Upper lobe of left lung (tissue), 6 donors: ENCODE measurements at regions not wholly inside any gene's neighbourhood (a gene's known extent, or its start where the extent isn't known, plus 50 kb on each side); places are given as distances from the start of the nearest gene placed in this dataset.
"Not testable (repeated sequence)": the region's sequence is repeated elsewhere in the genome, so short reads cannot be mapped to it uniquely, and the experiment has no call there.

Experiments used
- ATAC-seq, 2 donors: fragments of 200-7000 bp; cut with Tn5 transposase; one replicate each; pipeline ENCODE4 v1.9.1; 2022; ENCODE audit warnings: mild to moderate bottlenecking in 2 of 2, moderate library complexity in 2 of 2; ENCODE audit not compliant: low FRiP score in 2 of 2
- DNase-seq, 2 donors: peaks; one replicate each; pipeline ENCODE4 v3.0.0-alpha.2; 2019 to 2020
- H3K27ac ChIP-seq, 4 donors: fragments of 200-600 bp; sonication (generic); one replicate each; pipeline ENCODE4 v1.5.1; 2016 to 2019
- H3K27me3 ChIP-seq, 4 donors: fragments of 200-600 bp; sonication (generic); one replicate each; pipeline ENCODE4 v1.5.1; 2017 to 2019
- H3K36me3 ChIP-seq, 4 donors: fragments of 200-600 bp; sonication (generic); one replicate each; pipeline ENCODE4 v1.5.1; 2016 to 2019
- H3K4me1 ChIP-seq, 4 donors: fragments of 200-600 bp; sonication (generic); one replicate each; pipeline ENCODE4 v1.5.1; 2018 to 2019
- H3K4me3 ChIP-seq, 4 donors: fragments of 200-600 bp; sonication (generic); one replicate each; pipeline ENCODE4 v1.5.1; 2017 to 2019; ENCODE audit warnings: mild to moderate bottlenecking in 2 of 4, moderate library complexity in 1 of 4
- H3K9me3 ChIP-seq, 4 donors: fragments of 200-600 bp; sonication (generic); one replicate each; pipeline ENCODE4 v1.5.1; 2018 to 2019
- EP300 ChIP-seq, 4 donors: sonication (generic); formaldehyde crosslinking; IDR thresholded peaks; one replicate each; pipeline ENCODE4 v1.5.1; 2017; ENCODE audit warnings: antibody characterized with exemption in 4 of 4, control low read depth in 2 of 4
- POLR2A ChIP-seq, 4 donors: fragments of 450-650 bp; IDR thresholded peaks; one replicate each; pipeline ENCODE4 v1.5.1; 2016 to 2017; ENCODE audit warnings: antibody characterized with exemption in 4 of 4, mild to moderate bottlenecking in 2 of 4
- POLR2AphosphoS5 ChIP-seq, 2 donors: sonication (generic); formaldehyde crosslinking; IDR thresholded peaks; one replicate each; pipeline ENCODE4 v1.5.1; 2017; ENCODE audit warnings: antibody characterized with exemption in 2 of 2
- WGBS, 2 donors: methylation state at CpG; one replicate each; pipeline ENCODE4 v1.1.5; 2017 to 2018; 5-methylcytosine and 5-hydroxymethylcytosine counted together
- TF ChIP-seq, protein P1 (sequence below), 6 experiments: fragments of 450-650 bp in 4 of 6; fragments of 200-600 bp in 2 of 6; sonication (generic) in 2 of 6; IDR thresholded peaks; one replicate each; pipeline ENCODE4 v1.5.1; 2016 to 2019; ENCODE audit warnings: antibody characterized with exemption in 6 of 6
- donor health status: DM: no; HTN: no; CAD: no; lungs with moderate emphysema.
- donor health status: DM: no; HTN: yes; CAD: no; lungs with severe emphysema.

DNA sequence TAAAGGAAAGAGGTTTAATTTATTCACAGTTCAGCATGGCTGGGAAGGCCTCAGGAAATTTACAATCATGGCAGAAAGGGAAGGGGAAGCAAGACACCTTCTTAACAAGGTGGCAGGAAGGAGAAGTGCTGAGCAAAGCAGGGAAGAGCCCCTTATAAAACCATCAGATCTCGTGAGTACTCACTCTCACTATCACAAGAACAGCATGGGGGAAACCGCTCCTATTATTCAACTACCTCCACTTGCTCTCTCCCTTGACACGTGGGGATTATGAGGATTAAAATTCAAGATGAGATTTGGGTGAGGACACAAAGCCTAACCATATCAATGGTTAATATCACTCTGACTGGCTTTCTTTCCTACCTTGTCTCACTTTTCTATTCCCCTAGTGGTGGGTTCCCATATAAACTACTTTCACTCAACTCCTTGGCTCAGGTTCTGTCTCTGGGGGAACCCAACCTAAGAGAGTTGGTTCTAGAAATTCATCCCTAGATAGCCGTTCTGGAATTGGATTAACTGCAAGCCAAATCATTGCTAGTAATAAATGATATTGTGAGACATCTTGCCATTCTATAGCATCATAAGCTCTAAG is 749.8 kb upstream of the GRAMD2B start:
- H3K4me1 ChIP-seq = no peaks in the 10 kb centered on the region
- no peaks in the 10 kb centered on the region for H3K36me3 ChIP-seq
- no peaks in the 10 kb centered on the region for H3K9me3 ChIP-seq
- WGBS, 2 donors = 83 to 87% methylated on average over 4 of the region's 4 CpGs
- ATAC-seq (no peak), DNase-seq (no peak)
- H3K4me3 ChIP-seq = no peak overlapping the region
- H3K27ac ChIP-seq = no peak overlapping the region
- TF ChIP-seq POLR2A (IDR thresholded peaks at IDR 0.05) (no peak), EP300 (IDR thresholded peaks at IDR 0.05) (no peak), POLR2AphosphoS5 (IDR thresholded peaks at IDR 0.05) (no peak)
- TF ChIP-seq, protein P1, sequence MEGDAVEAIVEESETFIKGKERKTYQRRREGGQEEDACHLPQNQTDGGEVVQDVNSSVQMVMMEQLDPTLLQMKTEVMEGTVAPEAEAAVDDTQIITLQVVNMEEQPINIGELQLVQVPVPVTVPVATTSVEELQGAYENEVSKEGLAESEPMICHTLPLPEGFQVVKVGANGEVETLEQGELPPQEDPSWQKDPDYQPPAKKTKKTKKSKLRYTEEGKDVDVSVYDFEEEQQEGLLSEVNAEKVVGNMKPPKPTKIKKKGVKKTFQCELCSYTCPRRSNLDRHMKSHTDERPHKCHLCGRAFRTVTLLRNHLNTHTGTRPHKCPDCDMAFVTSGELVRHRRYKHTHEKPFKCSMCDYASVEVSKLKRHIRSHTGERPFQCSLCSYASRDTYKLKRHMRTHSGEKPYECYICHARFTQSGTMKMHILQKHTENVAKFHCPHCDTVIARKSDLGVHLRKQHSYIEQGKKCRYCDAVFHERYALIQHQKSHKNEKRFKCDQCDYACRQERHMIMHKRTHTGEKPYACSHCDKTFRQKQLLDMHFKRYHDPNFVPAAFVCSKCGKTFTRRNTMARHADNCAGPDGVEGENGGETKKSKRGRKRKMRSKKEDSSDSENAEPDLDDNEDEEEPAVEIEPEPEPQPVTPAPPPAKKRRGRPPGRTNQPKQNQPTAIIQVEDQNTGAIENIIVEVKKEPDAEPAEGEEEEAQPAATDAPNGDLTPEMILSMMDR (IDR thresholded peaks at IDR 0.05) = no peak
- H3K27me3 ChIP-seq = no peaks in the 10 kb centered on the region

DNA sequence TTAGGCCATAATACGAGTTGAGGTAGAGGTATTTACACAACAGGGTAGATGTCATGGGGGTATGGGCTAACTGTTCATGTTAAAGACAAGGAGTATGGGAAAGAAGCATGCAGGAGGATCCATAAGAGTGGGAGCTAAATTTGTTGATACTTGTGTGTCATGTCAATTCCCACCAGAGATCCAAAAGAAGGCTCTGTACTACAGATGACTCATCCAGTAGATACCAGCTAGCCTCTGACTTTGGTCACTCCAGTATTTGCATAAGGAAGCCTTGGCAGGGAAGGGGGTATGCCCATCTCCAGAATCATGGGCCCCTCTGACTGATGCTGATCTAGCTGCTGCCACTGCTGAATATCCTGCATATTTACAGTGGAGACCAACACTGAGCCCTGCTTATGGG is 743.7 kb upstream of the GRAMD2B start:
- no peak overlapping the region for H3K4me3 ChIP-seq
- H3K27me3 ChIP-seq = no peaks in the 10 kb centered on the region
- ATAC-seq (no peak), DNase-seq (no peak)
- H3K4me1 ChIP-seq = no peaks in the 10 kb centered on the region
- no peak overlapping the region for H3K27ac ChIP-seq
- TF ChIP-seq EP300 (IDR thresholded peaks at IDR 0.05) (no peak), POLR2A (IDR thresholded peaks at IDR 0.05) (no peak), POLR2AphosphoS5 (IDR thresholded peaks at IDR 0.05) (no peak)
- TF ChIP-seq, protein P1 (IDR thresholded peaks at IDR 0.05) = no peak
- WGBS, 2 donors = 96 to 100% methylated on average over 1 of the region's 1 CpG
- no peaks in the 10 kb centered on the region for H3K9me3 ChIP-seq
- H3K36me3 ChIP-seq = no peaks in the 10 kb centered on the region

DNA sequence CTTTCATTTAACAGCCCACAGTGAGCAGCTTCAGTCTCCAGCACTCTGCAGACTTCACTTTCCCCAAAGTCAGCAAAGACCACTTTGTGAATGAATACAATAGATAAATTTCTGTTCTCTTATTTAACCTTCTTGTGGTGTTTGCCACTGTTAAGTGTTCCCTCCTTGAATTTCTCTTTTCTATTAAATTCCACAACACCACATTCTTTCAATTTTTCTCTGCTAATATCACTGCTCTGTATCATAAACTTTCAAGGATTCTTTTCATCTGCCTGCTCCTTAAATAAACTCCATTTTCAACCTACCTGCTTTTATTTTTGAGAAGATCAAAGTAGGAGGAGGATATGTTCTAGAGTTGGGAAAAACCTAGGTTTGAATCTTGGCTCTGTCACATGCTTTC is 739.5 kb upstream of the GRAMD2B start:
- no peaks in the 10 kb centered on the region for H3K36me3 ChIP-seq
- H3K27ac ChIP-seq = no peak overlapping the region
- no peaks in the 10 kb centered on the region for H3K9me3 ChIP-seq
- TF ChIP-seq, protein P1 (IDR thresholded peaks at IDR 0.05) = no peak
- TF ChIP-seq POLR2A (IDR thresholded peaks at IDR 0.05) (no peak), POLR2AphosphoS5 (IDR thresholded peaks at IDR 0.05) (no peak), EP300 (IDR thresholded peaks at IDR 0.05) (no peak)
- H3K4me1 ChIP-seq = no peaks in the 10 kb centered on the region
- no peaks in the 10 kb centered on the region for H3K27me3 ChIP-seq
- DNase-seq (no peak), ATAC-seq (no peak)
- H3K4me3 ChIP-seq = no peak overlapping the region

DNA sequence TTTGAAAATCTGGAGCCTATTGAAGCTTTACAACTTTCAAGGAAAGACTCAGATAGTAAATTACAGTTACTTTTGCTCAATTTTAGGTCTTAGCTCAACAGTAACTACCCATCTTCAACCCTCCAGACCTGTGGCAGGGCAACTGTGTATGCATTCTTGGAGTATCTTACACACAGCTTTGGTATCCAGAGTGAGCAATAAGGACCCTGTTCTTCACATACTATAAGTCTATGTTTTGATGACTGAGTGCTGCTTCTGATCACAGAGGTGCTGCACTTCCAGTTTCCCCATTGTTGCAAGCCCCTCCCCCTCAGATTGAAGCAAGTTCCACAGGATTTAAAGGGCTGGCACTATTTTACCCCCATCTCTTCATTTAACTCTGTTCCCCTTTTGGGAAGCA is 737.4 kb upstream of the GRAMD2B start:
- DNase-seq (no peak), ATAC-seq (no peak)
- Histone ChIP-seq H3K9me3 (no peaks in the 10 kb centered on the region), H3K4me3 (no peak overlapping the region), H3K36me3 (no peaks in the 10 kb centered on the region), H3K27me3 (no peaks in the 10 kb centered on the region), H3K4me1 (no peaks in the 10 kb centered on the region), H3K27ac (no peak overlapping the region)
- TF ChIP-seq, protein P1 (IDR thresholded peaks at IDR 0.05) = no peak
- TF ChIP-seq POLR2A (IDR thresholded peaks at IDR 0.05) (no peak), POLR2AphosphoS5 (IDR thresholded peaks at IDR 0.05) (no peak), EP300 (IDR thresholded peaks at IDR 0.05) (no peak)

DNA sequence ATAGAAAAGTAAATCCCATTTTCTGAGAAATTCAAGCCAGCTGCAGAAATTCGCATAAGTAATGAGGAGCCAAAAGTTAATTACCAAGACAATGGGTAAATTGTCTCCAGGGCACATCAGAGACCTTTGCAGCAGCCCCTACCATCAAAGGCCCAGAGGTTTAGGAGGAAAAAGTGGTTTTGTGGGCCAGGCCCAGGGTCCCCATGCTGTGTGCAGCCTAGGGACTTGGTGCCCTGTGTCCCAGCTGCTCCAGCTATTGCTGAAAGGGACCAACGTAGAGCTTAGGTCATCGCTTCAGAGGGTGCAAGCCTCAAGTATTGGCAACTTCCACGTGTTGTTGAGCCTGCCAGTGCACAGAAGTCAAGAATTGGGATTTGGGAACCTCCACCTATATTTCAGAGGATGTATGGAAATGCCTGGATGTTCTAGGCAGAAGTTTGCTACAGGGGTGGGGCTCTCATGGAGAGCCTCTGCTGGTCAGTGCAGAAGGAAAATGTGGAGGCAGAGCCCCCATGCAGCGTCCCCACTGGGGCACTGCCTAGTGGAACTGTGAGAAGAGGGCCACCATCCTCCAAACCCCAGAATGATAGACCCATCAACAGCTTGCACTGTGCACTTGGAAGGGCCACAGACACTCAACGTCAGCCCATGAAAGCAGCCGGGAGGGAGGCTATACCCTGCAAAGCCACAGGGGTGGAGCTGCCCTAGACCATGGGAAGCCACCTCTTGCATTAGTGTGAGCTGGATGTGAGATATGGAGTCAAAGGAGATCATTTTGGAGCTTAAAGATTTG is 731.3 kb upstream of the GRAMD2B start:
- H3K4me1 ChIP-seq, ATAC-seq, H3K27me3 ChIP-seq, H3K27ac ChIP-seq, H3K4me3 ChIP-seq, H3K36me3 ChIP-seq, H3K9me3 ChIP-seq, DNase-seq: not testable (repeated sequence)
- WGBS, 2 donors = 88 to 92% methylated on average over 6 to 7 of the region's 7 CpGs
